Thymus (tissue), 11 donors: ENCODE measurements at regions not wholly inside any gene's neighbourhood (a gene's known extent, or its start where the extent isn't known, plus 50 kb on each side); places are given as distances from the start of the nearest gene placed in this dataset.

ENCODE experiments used
- DNase-seq, 9 donors: peaks; one replicate each; pipeline ENCODE4 v3.0.0-alpha.2; 2013; ENCODE audit warnings: low spot score in 9 of 9, low read depth in 6 of 9, missing footprints in 1 of 9
- H3K27ac ChIP-seq, 2 donors: one replicate each; pipeline ENCODE4 v1.5.1; 2013; ENCODE audit warnings: control low read depth in 1 of 2, low read depth in 1 of 2, low read length in 1 of 2, mild to moderate bottlenecking in 1 of 2, moderate library complexity in 1 of 2
- H3K27me3 ChIP-seq, 2 donors: one replicate each; pipeline ENCODE4 v1.5.1; 2013; ENCODE audit warnings: low read length in 1 of 2; ENCODE audit not compliant: control insufficient read depth in 2 of 2, insufficient read depth in 1 of 2
- H3K36me3 ChIP-seq, 2 donors: one replicate each; pipeline ENCODE4 v1.5.1; 2013; ENCODE audit warnings: low read length in 1 of 2, mild to moderate bottlenecking in 1 of 2, moderate library complexity in 1 of 2; ENCODE audit not compliant: control insufficient read depth in 2 of 2, insufficient read depth in 2 of 2
- H3K4me1 ChIP-seq, 2 donors: one replicate each; pipeline ENCODE4 v1.5.1; 2013; ENCODE audit warnings: low read length in 2 of 2; ENCODE audit not compliant: control insufficient read depth in 2 of 2, insufficient read depth in 2 of 2
- H3K4me3 ChIP-seq, 2 donors: one replicate each; pipeline ENCODE4 v1.5.1; 2013; ENCODE audit warnings: low read length in 2 of 2, control low read depth in 1 of 2, mild to moderate bottlenecking in 1 of 2
- H3K9me3 ChIP-seq, 2 donors: one replicate each; pipeline ENCODE4 v1.5.1; 2013; ENCODE audit warnings: low read length in 1 of 2, mild to moderate bottlenecking in 1 of 2; ENCODE audit not compliant: control insufficient read depth in 2 of 2, insufficient read depth in 1 of 2
- WGBS: extraction: QIAGEN DNeasy Blood & Tissue Kit; methylation state at CpG from one replicate; pipeline ENCODE4 v1.1.7; 2013; 5-methylcytosine and 5-hydroxymethylcytosine counted together
- donor health status: healthy.

DNA sequence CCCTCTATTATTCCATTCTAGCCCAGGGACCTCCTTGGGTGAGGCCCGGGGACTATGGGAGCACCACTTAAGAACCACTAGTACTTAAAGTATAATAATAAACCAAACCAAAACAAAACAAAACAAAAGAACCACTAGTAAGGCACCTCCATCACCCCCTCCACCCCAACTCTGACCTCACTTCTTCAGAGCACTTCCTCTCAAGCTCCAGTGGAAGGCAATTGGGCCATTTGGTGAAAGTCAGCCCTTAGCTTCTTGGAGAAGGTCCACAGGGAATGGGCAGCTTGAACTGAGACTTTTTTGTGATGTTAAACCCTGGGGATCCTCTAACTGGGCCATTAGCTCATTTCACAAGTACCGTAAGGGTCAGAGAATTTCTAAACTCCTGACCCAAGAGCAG, 237.3 kb downstream of the RHOU start:
- no peak for DNase-seq
- 96% methylated on average over 2 of the region's 2 CpGs for WGBS
- Histone ChIP-seq H3K36me3 (no peaks in the 10 kb centered on the region), H3K27me3 (no peaks in the 10 kb centered on the region), H3K9me3 (peaks cover 0 to 2% of the 10 kb centered on the region in 2 donors), H3K4me3 (no peak overlapping the region), H3K27ac (no peak overlapping the region), H3K4me1 (peaks cover 0 to 19% of the 10 kb centered on the region in 2 donors)

DNA sequence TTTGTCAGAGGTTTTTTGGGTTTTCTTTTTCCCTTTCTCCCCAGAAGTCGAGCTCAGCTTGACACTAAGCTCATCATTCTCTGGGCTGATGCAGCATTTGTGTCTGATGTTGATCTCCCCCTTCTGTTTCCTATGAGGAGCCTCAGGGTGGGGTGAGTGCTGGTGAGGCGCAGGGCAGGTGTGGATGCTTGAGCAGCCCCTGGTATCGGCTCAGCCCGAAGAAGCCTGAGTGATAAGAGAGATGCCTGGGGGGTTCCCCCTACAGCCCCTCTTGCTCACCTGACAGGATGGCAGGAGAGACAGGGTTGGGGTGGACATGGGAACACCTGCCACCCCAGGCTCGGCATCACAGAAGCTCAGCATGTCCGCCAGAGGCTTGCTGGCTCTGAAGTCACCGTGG, 239.0 kb downstream of the RHOU start:
- peaks cover 0 to 31% of the 10 kb centered on the region in 2 donors for H3K4me1 ChIP-seq
- no peaks in the 10 kb centered on the region for H3K27me3 ChIP-seq
- no peak overlapping the region for H3K4me3 ChIP-seq
- peaks cover 0 to 2% of the 10 kb centered on the region in 2 donors for H3K9me3 ChIP-seq
- no peaks in the 10 kb centered on the region for H3K36me3 ChIP-seq
- DNase-seq = peak in 3 of 9 donors; percentile 18 to 34 (median 27)
- H3K27ac ChIP-seq = no peak overlapping the region
- WGBS = 92% methylated on average over 7 of the region's 7 CpGs

DNA sequence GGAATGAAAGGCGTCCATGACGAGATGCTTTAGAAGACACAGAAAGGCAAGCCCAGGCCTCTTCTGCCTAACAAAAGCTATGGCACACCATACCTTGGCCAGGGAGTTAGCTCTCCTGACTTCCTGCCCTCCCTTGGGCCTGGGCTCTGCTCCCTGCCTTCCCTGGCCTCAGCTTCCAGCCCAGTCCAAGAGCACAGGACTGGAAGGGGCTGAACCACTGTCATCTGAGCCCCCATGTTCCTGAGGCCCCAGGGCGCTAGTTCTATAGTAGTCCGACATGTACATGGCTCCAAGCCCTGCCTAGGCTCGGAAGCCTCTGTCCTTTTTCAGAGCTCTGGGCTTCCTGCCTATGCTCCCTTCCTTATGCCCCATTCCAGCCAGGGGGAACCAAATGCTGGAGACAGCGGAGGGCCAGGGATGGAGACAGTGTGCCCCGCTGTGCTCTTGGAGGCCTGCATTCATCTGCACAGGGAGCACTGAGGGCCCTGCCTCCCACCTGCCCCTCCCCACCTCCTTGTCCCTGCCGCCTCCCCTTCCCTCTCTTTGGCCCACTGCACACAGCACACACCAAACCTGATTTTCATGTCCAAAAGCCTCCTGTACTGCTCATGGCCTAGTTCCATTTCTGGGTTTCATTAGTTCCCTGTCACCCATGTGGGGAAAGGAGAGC, 240.1 kb downstream of the RHOU start:
- Histone ChIP-seq H3K27ac (no peak overlapping the region), H3K27me3 (no peaks in the 10 kb centered on the region), H3K9me3 (peaks cover 0 to 5% of the 10 kb centered on the region in 2 donors), H3K4me1 (peaks cover 0 to 40% of the 10 kb centered on the region in 2 donors), H3K4me3 (no peak overlapping the region), H3K36me3 (no peaks in the 10 kb centered on the region)
- no peak for DNase-seq
- 97% methylated on average over 8 of the region's 8 CpGs for WGBS

DNA sequence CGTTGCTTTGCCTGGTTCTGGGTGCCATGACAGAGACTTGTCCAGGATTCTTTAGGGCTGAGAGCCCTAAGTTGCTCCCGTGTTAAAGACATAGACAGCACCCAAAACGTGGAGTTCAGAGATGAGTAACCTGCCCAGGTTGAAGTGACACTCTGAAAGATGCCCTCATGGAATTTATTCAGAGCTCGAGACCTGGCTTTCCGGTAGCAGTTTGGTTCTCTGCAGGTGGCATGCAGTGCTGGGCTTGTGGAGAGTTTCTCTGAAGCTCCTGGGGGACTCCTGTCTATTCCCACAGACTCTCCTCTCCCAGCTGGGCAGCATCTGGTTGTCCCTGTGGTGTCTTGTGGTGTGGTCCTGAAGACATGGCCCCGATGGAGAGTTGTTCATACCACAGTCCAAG, 241.0 kb downstream of the RHOU start:
- no peaks in the 10 kb centered on the region for H3K36me3 ChIP-seq
- H3K4me1 ChIP-seq = peaks cover 0 to 40% of the 10 kb centered on the region in 2 donors
- no peak overlapping the region for H3K27ac ChIP-seq
- DNase-seq = no peak
- 88% methylated on average over 6 of the region's 6 CpGs for WGBS
- H3K27me3 ChIP-seq = no peaks in the 10 kb centered on the region
- H3K4me3 ChIP-seq = no peak overlapping the region
- peaks cover 0 to 2% of the 10 kb centered on the region in 2 donors for H3K9me3 ChIP-seq

DNA sequence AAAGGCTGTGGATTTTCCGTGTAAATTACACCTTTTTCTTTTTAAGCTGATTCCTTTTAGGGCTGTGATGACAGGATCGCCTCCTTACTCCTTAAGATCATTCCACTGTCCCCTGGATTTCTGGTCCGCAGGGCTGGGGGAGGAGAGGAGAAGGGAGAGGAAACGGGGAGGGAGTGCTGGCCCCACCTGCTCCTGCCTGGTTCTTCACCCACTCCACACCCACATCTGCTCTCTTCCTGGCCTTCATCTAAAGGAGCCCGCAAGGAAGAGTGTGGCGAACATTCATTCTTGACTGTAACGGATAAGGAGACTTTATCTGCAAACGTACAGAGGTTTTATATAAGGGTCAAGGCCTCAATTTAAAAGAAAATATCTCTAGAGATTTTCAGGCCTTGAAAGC, 242.0 kb downstream of the RHOU start:
- WGBS = 83% methylated on average over 8 of the region's 8 CpGs
- H3K27ac ChIP-seq = no peak overlapping the region
- peaks cover 0 to 2% of the 10 kb centered on the region in 2 donors for H3K9me3 ChIP-seq
- no peaks in the 10 kb centered on the region for H3K27me3 ChIP-seq
- no peak for DNase-seq
- H3K4me3 ChIP-seq = no peak overlapping the region
- H3K36me3 ChIP-seq = no peaks in the 10 kb centered on the region
- H3K4me1 ChIP-seq = peaks cover 0 to 40% of the 10 kb centered on the region in 2 donors

DNA sequence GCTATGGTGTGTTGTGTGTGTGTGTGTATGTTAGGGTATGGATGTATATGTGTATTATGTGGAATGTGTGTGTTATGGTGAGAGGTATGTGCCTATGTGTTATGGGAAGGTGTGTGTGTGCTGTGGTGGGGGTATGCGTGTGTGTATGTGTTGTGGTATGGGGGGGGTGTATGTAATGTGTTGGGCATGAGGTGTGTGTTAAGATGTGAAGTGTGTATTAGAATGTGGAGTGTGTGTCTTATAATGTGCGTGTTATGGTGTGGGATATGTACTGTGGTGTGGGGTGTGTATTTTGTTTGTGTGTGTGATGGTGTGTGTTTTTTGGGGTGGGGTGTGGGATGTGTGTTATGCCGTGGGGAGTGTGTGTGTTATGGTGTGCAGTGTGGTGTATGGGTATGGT, 242.5 kb downstream of the RHOU start:
- no peak for DNase-seq
- H3K27ac ChIP-seq = no peak overlapping the region
- peaks cover 0 to 37% of the 10 kb centered on the region in 2 donors for H3K4me1 ChIP-seq
- H3K27me3 ChIP-seq = no peaks in the 10 kb centered on the region
- no peaks in the 10 kb centered on the region for H3K36me3 ChIP-seq
- 100% methylated on average over 3 of the region's 3 CpGs for WGBS
- H3K4me3 ChIP-seq = no peak overlapping the region
- peaks cover 0 to 2% of the 10 kb centered on the region in 2 donors for H3K9me3 ChIP-seq

DNA sequence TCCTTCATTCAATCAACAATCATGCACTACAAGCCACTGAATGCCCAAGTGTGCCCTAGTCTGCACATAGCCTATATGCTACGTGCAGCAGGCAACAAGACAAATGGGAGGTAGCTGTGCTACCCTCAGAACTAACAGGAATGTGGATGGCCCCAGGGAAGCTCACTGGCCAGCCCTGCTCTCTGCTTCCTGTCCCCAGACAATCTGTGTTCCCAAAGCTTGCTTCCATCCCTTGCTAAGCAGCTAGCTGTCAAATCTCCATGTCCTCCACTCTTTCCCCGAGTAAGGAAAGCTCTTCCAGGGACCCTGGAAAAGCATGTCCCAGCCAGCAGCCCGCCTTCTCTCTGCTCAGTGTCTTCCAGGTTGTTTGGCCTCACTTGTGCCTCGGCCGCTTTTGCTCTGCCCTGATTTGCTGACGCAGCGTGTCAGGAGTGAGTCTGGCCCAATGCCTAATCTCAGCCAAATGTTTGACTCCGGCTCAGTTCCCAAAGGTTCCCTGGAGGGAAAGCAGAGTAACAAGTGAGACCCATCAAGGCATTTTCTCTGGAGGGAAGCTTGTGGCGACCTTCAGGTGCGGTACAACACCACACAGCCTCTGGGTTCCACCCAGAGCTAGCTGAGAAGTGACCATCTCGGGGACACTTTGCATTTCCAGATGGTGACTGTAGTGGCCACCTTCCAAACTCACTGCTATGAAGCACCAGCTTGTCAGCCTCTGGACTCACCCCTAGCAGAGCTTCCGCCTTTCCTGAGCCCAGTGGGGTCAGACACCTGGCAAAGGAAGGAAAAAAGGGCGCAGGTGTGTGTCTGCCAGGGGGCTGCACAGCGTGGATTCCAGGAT, 243.4 kb downstream of the RHOU start:
- Histone ChIP-seq H3K27ac (no peak overlapping the region), H3K4me1 (peaks cover 0 to 41% of the 10 kb centered on the region in 2 donors), H3K9me3 (peaks cover 0 to 2% of the 10 kb centered on the region in 2 donors), H3K27me3 (no peaks in the 10 kb centered on the region), H3K36me3 (no peaks in the 10 kb centered on the region), H3K4me3 (no peak overlapping the region)
- 88% methylated on average over 14 of the region's 14 CpGs for WGBS
- no peak for DNase-seq

DNA sequence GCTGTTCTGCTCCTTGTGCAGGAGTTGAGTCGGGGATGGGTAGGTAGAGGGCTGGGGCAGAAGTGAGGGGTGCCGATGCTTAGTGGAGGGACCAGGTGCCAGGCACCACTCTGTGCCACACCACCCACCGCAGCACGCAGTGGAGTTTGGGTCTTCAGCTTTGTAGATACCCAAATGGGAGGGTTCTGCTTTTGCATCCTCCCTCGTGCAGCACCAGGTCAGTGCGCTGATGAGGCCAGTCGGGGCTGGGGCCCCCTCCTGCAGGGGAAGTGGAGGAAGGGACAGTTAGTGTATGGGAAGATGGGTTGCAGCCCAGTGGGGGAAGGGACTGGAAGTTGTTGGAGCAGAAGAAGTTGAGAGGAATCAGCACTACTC, 244.0 kb downstream of the RHOU start:
- DNase-seq = no peak
- 91% methylated on average over 7 of the region's 7 CpGs for WGBS
- H3K4me1 ChIP-seq = peaks cover 0 to 36% of the 10 kb centered on the region in 2 donors

DNA sequence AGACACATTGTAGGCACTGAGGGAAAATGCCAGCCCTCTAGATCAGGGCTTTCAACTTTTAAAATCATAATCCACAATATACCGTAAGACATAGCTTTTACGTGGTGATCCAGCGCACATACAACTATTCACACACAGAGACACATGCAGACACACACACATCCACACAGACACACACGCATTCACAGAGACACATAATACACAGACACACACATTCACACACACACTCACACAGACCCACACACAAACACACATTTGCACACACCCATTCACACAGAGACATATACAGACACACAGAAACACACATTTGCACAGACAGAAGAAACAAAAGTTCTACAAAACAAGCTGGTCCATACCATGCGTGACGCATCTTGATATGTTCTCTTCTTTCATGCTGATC, 244.5 kb downstream of the RHOU start:
- 99% methylated on average over 6 of the region's 6 CpGs for WGBS
- no peak overlapping the region for H3K4me3 ChIP-seq
- H3K36me3 ChIP-seq = no peaks in the 10 kb centered on the region
- no peak overlapping the region for H3K27ac ChIP-seq
- H3K27me3 ChIP-seq = no peaks in the 10 kb centered on the region
- peaks cover 0 to 32% of the 10 kb centered on the region in 2 donors for H3K4me1 ChIP-seq
- peaks cover 0 to 2% of the 10 kb centered on the region in 2 donors for H3K9me3 ChIP-seq
- DNase-seq = no peak

More for the DNA sequence above, 244.0 kb downstream of the RHOU start:
- Histone ChIP-seq H3K27me3 (no peaks in the 10 kb centered on the region), H3K27ac (no peak overlapping the region), H3K9me3 (peaks cover 0 to 2% of the 10 kb centered on the region in 2 donors), H3K36me3 (no peaks in the 10 kb centered on the region), H3K4me3 (no peak overlapping the region)
